Suprapubic skin (tissue), 3 donors: ENCODE measurements at regions not wholly inside any gene's neighbourhood (a gene's known extent, or its start where the extent isn't known, plus 50 kb on each side); places are given as distances from the start of the nearest gene placed in this dataset.

ENCODE experiments used
- CTCF ChIP-seq, 2 donors: fragments of 200-600 bp in 1 of 2; fragments of 450-650 bp in 1 of 2; sonication (generic) in 1 of 2; IDR thresholded peaks; one replicate each; pipeline ENCODE4 v1.5.1; 2016 to 2019; ENCODE audit warnings: antibody characterized with exemption in 2 of 2, mild to moderate bottlenecking in 1 of 2, moderate library complexity in 1 of 2
- POLR2A ChIP-seq, 2 donors: fragments of 450-650 bp; IDR thresholded peaks; one replicate each; pipeline ENCODE4 v1.6.1; 2017; ENCODE audit warnings: antibody characterized with exemption in 2 of 2, mild to moderate bottlenecking in 2 of 2, moderate library complexity in 2 of 2

DNA sequence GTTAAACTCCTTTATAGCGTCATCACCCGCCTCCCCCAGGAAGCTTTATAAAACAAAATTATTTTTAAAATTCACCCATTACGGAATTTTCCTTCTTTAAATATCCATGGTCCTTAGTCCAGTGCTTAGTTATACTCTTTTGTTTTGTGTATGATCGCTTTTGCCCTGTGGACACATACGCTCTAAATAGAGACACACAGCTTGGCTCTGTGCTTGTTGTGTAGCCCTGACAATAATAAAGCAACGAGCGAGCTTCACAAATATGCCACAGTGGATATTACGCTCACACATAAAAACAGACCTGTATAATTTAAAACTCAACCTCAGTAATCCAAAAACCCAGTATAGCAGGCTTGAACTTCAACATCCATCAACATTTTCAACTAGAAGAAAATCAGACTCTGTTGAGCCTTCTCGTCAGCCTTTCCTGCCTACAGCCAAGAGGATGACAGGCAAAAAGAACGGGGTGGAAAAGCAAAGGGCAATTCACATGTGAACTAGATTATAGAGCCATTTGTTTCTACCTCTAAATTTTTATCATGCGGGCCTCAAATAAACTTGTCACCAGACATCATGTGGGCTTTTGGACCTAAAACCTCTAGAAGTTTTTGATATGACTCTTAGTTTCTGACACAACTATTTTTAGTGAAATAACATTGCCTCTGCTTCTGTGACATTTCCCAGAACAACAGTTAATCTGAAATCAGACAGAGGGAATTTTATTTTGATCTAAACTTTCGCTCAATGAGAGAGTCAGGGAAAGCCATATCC is 89.6 kb upstream of the THBS1 start:
- TF ChIP-seq CTCF (IDR thresholded peaks at IDR 0.05) (no peak), POLR2A (IDR thresholded peaks at IDR 0.05) (no peak)
